Trophoblast cell (in vitro differentiated cells and primary cell): ENCODE measurements at regions not wholly inside any gene's neighbourhood (a gene's known extent, or its start where the extent isn't known, plus 50 kb on each side); places are given as distances from the start of the nearest gene placed in this dataset.
A peak's percentile ranks its signal among the peaks of the same experiment; 100 is the strongest.

Experiments used
- DNase-seq, 2 donors: peaks; one replicate each; pipeline ENCODE4 v3.0.0-alpha.2; 2016
- H2AFZ ChIP-seq: 2 replicates; pipeline ENCODE4 v1.6.1; 2013; ENCODE audit warnings: low read length, moderate library complexity, mild to moderate bottlenecking; ENCODE audit not compliant: insufficient read depth, poor library complexity
- H2AK5ac ChIP-seq: 2 replicates; pipeline ENCODE4 v1.6.1; 2013; ENCODE audit warnings: mild to moderate bottlenecking, low read length
- H2BK120ac ChIP-seq: 2 replicates; pipeline ENCODE4 v1.6.1; 2013; ENCODE audit warnings: low read length, mild to moderate bottlenecking, moderate library complexity; ENCODE audit not compliant: insufficient read depth, poor library complexity
- H2BK12ac ChIP-seq: 2 replicates; pipeline ENCODE4 v1.6.1; 2013; ENCODE audit warnings: mild to moderate bottlenecking, low read length, moderate library complexity
- H2BK5ac ChIP-seq: 2 replicates; pipeline ENCODE4 v1.6.1; 2013; ENCODE audit warnings: low read length, low read depth, moderate library complexity, mild to moderate bottlenecking; ENCODE audit not compliant: poor library complexity
- H3K14ac ChIP-seq: 2 replicates; pipeline ENCODE4 v1.6.1; 2013; ENCODE audit warnings: mild to moderate bottlenecking, low read length
- H3K18ac ChIP-seq: 2 replicates; pipeline ENCODE4 v1.6.1; 2013; ENCODE audit warnings: mild to moderate bottlenecking, low read length
- H3K23ac ChIP-seq: 2 replicates; pipeline ENCODE4 v1.6.1; 2013; ENCODE audit warnings: low read length
- H3K27ac ChIP-seq: 2 replicates; pipeline ENCODE4 v1.5.1; 2013; ENCODE audit warnings: low read depth, mild to moderate bottlenecking, inconsistent platforms, low read length, moderate library complexity
- H3K27me3 ChIP-seq: 2 replicates; pipeline ENCODE4 v1.6.1; 2013; ENCODE audit warnings: inconsistent platforms, mild to moderate bottlenecking, low read length, moderate library complexity; ENCODE audit not compliant: insufficient read depth
- H3K36me3 ChIP-seq, 2 experiments: 1 replicate in 1 of 2; 2 replicates in 1 of 2; pipeline ENCODE4 v1.6.1; 2013; ENCODE audit warnings: low read length in 2 of 2, mild to moderate bottlenecking in 2 of 2, moderate library complexity in 1 of 2; ENCODE audit not compliant: insufficient read depth in 2 of 2, control insufficient read depth in 1 of 2
- H3K4ac ChIP-seq: 2 replicates; pipeline ENCODE4 v1.6.1; 2013; ENCODE audit warnings: low read depth, mild to moderate bottlenecking, low read length, moderate library complexity
- H3K4me1 ChIP-seq, 2 experiments: 1 replicate in 1 of 2; 2 replicates in 1 of 2; pipeline ENCODE4 v1.6.1; 2013; ENCODE audit warnings: low read length in 2 of 2, mild to moderate bottlenecking in 2 of 2, moderate library complexity in 1 of 2; ENCODE audit not compliant: insufficient read depth in 2 of 2, control insufficient read depth in 1 of 2
- H3K4me2 ChIP-seq: 2 replicates; pipeline ENCODE4 v1.6.1; 2013; ENCODE audit warnings: inconsistent platforms, mild to moderate bottlenecking, low read length, moderate library complexity
- H3K4me3 ChIP-seq: 2 replicates; pipeline ENCODE4 v1.5.1; 2013; ENCODE audit warnings: mild to moderate bottlenecking, low read depth, low read length, inconsistent platforms
- H3K79me1 ChIP-seq: one replicate; pipeline ENCODE4 v1.6.1; 2013; ENCODE audit warnings: low read length
- H3K79me2 ChIP-seq: 2 replicates; pipeline ENCODE4 v1.6.1; 2013; ENCODE audit warnings: low read length, mild to moderate bottlenecking; ENCODE audit not compliant: control insufficient read depth, insufficient read depth, poor library complexity
- H3K9ac ChIP-seq: 2 replicates; pipeline ENCODE4 v1.6.1; 2013; ENCODE audit warnings: mild to moderate bottlenecking, low read length
- H3K9me3 ChIP-seq: 2 replicates; pipeline ENCODE4 v1.6.1; 2013; ENCODE audit warnings: low read depth, mild to moderate bottlenecking, control low read depth, inconsistent platforms, low read length; ENCODE audit not compliant: insufficient read depth
- H4K12ac ChIP-seq: 2 replicates; pipeline ENCODE4 v1.6.1; 2013; ENCODE audit warnings: low read depth, mild to moderate bottlenecking, low read length, moderate library complexity
- H4K8ac ChIP-seq: 2 replicates; pipeline ENCODE4 v1.6.1; 2013; ENCODE audit warnings: low read depth, mild to moderate bottlenecking, low read length, moderate library complexity
- H4K91ac ChIP-seq: one replicate; pipeline ENCODE4 v1.6.1; 2013; ENCODE audit warnings: low read depth, mild to moderate bottlenecking, low read length, moderate library complexity
- WGBS: extraction: QIAGEN DNeasy Blood & Tissue Kit; methylation state at CpG from one replicate; pipeline ENCODE4 v1.1.7; 2013; ENCODE audit warnings: missing lambda C conversion rate; ENCODE audit not compliant: insufficient read length, insufficient coverage; ENCODE audit errors: extremely low coverage; 5-methylcytosine and 5-hydroxymethylcytosine counted together

- H3K9ac ChIP-seq = no peak overlapping the region
- H3K4me3 ChIP-seq = no peak overlapping the region
- no peak overlapping the region for H2BK12ac ChIP-seq
- H3K23ac ChIP-seq = no peak overlapping the region
- H3K27me3 ChIP-seq = no peaks in the 10 kb centered on the region
- H2BK120ac ChIP-seq = no peak overlapping the region
- H3K4me2 ChIP-seq = no peak overlapping the region
- H2AK5ac ChIP-seq = no peak overlapping the region
- H4K8ac ChIP-seq = peak overlapping the region; percentile 11
- H3K36me3 ChIP-seq = no peaks in the 10 kb centered on the region
- H4K12ac ChIP-seq = no peak overlapping the region
- no peak for DNase-seq
- no peaks in the 10 kb centered on the region for H3K79me1 ChIP-seq
- H3K9me3 ChIP-seq = no peaks in the 10 kb centered on the region
- peaks cover 0 to 4% of the 10 kb centered on the region in 2 experiments for H3K4me1 ChIP-seq
- no peak overlapping the region for H3K27ac ChIP-seq
- no peak overlapping the region for H3K4ac ChIP-seq
- H3K79me2 ChIP-seq = no peaks in the 10 kb centered on the region
- no peak overlapping the region for H3K18ac ChIP-seq
- H3K14ac ChIP-seq = no peak overlapping the region
- no peak overlapping the region for H4K91ac ChIP-seq
- WGBS = no CpG with 5 or more reads among the region's 3 CpGs
- H2BK5ac ChIP-seq = no peak overlapping the region
- no peak overlapping the region for H2AFZ ChIP-seq
Observed at GRCh38 chr18:55982992-55983391, 395.0 kb upstream of the TCF4 start.

GRCh38 chr18:55981712-55982475, 393.9 kb upstream of the TCF4 start:
- no peak for DNase-seq
- H2BK12ac ChIP-seq = no peak overlapping the region
- no peak overlapping the region for H3K27ac ChIP-seq
- H3K9ac ChIP-seq = no peak overlapping the region
- H3K4me3 ChIP-seq = no peak overlapping the region
- H2AFZ ChIP-seq = no peak overlapping the region
- H2BK120ac ChIP-seq = no peak overlapping the region
- H2BK5ac ChIP-seq = no peak overlapping the region
- WGBS = no CpG with 5 or more reads among the region's 6 CpGs
- no peak overlapping the region for H4K8ac ChIP-seq
- no peaks in the 10 kb centered on the region for H3K36me3 ChIP-seq
- H3K18ac ChIP-seq = no peak overlapping the region
- H3K4me1 ChIP-seq = peaks cover 0 to 4% of the 10 kb centered on the region in 2 experiments
- H3K79me2 ChIP-seq = no peaks in the 10 kb centered on the region
- no peaks in the 10 kb centered on the region for H3K27me3 ChIP-seq
- no peak overlapping the region for H4K12ac ChIP-seq
- no peak overlapping the region for H2AK5ac ChIP-seq
- H3K14ac ChIP-seq = no peak overlapping the region
- no peak overlapping the region for H3K4ac ChIP-seq
- H3K9me3 ChIP-seq = no peaks in the 10 kb centered on the region
- no peaks in the 10 kb centered on the region for H3K79me1 ChIP-seq
- no peak overlapping the region for H4K91ac ChIP-seq
- H3K23ac ChIP-seq = no peak overlapping the region
- no peak overlapping the region for H3K4me2 ChIP-seq

- H3K79me1 ChIP-seq = no peaks in the 10 kb centered on the region
- H3K4me1 ChIP-seq = no peaks in the 10 kb centered on the region
- H4K8ac ChIP-seq = no peak overlapping the region
- H3K27me3 ChIP-seq = no peaks in the 10 kb centered on the region
- no peak overlapping the region for H2BK12ac ChIP-seq
- H4K12ac ChIP-seq = no peak overlapping the region
- H3K9me3 ChIP-seq = no peaks in the 10 kb centered on the region
- H3K18ac ChIP-seq = no peak overlapping the region
- no peak overlapping the region for H2AK5ac ChIP-seq
- H3K9ac ChIP-seq = no peak overlapping the region
- H2BK120ac ChIP-seq = no peak overlapping the region
- no peak overlapping the region for H3K4ac ChIP-seq
- no peak overlapping the region for H4K91ac ChIP-seq
- DNase-seq = no peak
- no peak overlapping the region for H2AFZ ChIP-seq
- H3K14ac ChIP-seq = no peak overlapping the region
- no peak overlapping the region for H3K4me2 ChIP-seq
- H3K79me2 ChIP-seq = no peaks in the 10 kb centered on the region
- H3K4me3 ChIP-seq = no peak overlapping the region
- no peak overlapping the region for H3K23ac ChIP-seq
- H2BK5ac ChIP-seq = no peak overlapping the region
- WGBS = no CpG with 5 or more reads among the region's 3 CpGs
- no peaks in the 10 kb centered on the region for H3K36me3 ChIP-seq
- no peak overlapping the region for H3K27ac ChIP-seq
Observed at GRCh38 chr18:55974521-55974920, 386.5 kb upstream of the TCF4 start.

GRCh38 chr18:55968550-55968949, 380.6 kb upstream of the TCF4 start:
- Histone ChIP-seq H3K36me3 (no peaks in the 10 kb centered on the region), H2BK5ac (no peak overlapping the region), H2BK12ac (no peak overlapping the region), H3K79me1 (no peaks in the 10 kb centered on the region), H3K4ac (no peak overlapping the region), H3K9ac (no peak overlapping the region), H3K4me3 (no peak overlapping the region), H3K4me2 (no peak overlapping the region), H2BK120ac (no peak overlapping the region), H4K91ac (no peak overlapping the region), H3K27ac (no peak overlapping the region), H2AFZ (no peak overlapping the region), H3K9me3 (no peaks in the 10 kb centered on the region), H2AK5ac (no peak overlapping the region), H3K79me2 (no peaks in the 10 kb centered on the region), H3K14ac (no peak overlapping the region), H3K4me1 (peaks cover 0 to under 1% of the 10 kb centered on the region in 2 experiments), H3K23ac (no peak overlapping the region), H3K18ac (no peak overlapping the region), H4K8ac (no peak overlapping the region), H3K27me3 (no peaks in the 10 kb centered on the region), H4K12ac (no peak overlapping the region)
- no peak for DNase-seq
- no CpG with 5 or more reads among the region's 3 CpGs for WGBS
